ENCODE measurements at regions not wholly inside any gene's neighbourhood (a gene's known extent, or its start where the extent isn't known, plus 50 kb on each side); places are given as distances from the start of the nearest gene placed in this dataset.
A peak's percentile ranks its signal among the peaks of the same experiment; 100 is the strongest.

DNA sequence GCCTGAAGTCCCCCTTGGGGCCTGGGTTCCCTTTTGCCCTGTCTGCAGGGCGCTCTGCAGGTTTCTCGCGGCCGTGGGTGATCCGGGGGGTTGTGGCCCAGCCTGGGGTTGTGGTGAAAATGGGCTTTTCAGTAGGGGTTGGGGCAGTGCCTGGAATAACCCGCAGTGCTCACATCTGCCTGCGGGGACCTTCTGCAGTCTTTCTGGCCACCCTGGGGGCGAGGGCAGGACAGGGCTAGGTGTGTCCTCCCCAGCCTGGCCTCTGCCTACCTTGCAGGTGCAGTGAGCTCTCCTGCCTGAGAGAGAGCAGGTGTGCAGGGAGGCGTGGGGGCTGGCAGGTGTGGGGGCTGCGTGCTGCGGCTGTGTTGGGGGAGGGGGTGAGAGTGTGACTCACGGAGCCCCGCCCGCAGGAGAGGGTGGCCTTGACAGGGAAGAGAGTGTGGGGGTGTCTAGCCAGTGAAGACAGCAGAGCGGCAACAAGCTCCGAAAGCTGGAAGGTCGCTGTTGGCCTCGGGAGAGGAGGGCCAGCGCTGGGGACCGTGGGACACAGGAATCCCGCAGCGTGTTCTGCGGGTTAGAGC lies 131.4 kb downstream of the MRPL36 start:
- Histone ChIP-seq H3K4me3 (no peak overlapping the region), H3K4me1 (peaks cover 0 to 13% (median 4%) of the 10 kb centered on the region in 9 donors), H3K36me3 (no peaks in the 10 kb centered on the region), H3K27me3 (peaks cover 17 to 89% (median 76%) of the 10 kb centered on the region in 7 donors), H3K9me3 (peaks cover 0 to 9% (median 0%) of the 10 kb centered on the region in 11 donors), H3K27ac (no peak overlapping the region)
- 21 to 28% methylated on average over 23 of the region's 23 CpGs for WGBS, 2 donors
- ATAC-seq (peak in 3 of 8 donors; percentile 11 to 16 (median 15)), DNase-seq (no peak)
- intact Hi-C loops (cut with DNase I) = loop anchor here in 2 of 10 donors (5.0 to 10.0 kb wide), 2 partner anchors 367 to 369 kb away; no protein-coding TSS in a partner anchor
- TF ChIP-seq, protein P1, sequence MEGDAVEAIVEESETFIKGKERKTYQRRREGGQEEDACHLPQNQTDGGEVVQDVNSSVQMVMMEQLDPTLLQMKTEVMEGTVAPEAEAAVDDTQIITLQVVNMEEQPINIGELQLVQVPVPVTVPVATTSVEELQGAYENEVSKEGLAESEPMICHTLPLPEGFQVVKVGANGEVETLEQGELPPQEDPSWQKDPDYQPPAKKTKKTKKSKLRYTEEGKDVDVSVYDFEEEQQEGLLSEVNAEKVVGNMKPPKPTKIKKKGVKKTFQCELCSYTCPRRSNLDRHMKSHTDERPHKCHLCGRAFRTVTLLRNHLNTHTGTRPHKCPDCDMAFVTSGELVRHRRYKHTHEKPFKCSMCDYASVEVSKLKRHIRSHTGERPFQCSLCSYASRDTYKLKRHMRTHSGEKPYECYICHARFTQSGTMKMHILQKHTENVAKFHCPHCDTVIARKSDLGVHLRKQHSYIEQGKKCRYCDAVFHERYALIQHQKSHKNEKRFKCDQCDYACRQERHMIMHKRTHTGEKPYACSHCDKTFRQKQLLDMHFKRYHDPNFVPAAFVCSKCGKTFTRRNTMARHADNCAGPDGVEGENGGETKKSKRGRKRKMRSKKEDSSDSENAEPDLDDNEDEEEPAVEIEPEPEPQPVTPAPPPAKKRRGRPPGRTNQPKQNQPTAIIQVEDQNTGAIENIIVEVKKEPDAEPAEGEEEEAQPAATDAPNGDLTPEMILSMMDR (IDR thresholded peaks at IDR 0.05) = no peak

DNA sequence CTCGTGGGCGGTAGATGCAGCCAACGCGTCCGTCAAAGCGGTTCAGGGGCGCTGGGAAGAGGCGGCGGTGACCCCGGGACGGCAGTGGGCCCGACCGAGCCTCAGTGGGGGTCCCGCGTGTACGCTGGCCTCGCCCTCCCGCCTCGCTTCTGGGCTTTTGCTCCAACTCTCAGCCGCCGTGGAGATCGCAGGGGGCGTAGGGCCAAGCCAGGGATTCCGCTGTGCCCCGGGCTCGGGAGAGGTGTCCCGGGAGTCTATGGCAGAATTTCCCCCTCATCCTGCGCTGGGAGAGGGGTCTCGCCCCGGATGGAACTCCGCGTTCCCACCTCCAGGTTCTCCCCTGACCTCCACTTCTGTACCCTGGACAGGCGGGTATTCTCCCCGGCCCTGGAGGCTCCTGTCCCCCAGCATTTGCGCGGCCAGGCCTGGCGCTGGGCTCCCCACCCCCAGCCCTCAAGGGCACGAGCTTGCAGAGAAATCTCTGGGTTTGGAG lies 131.9 kb downstream of the MRPL36 start:
- intact Hi-C loops (cut with DNase I) = loop anchor here in 2 of 10 donors (5.0 to 10.0 kb wide), 2 partner anchors 367 to 370 kb away; no protein-coding TSS in a partner anchor
- no peak overlapping the region for H3K27ac ChIP-seq
- H3K4me1 ChIP-seq = peaks cover 0 to 13% (median 4%) of the 10 kb centered on the region in 9 donors
- ATAC-seq = peak in 1 of 8 donors; percentile 9
- peaks cover 17 to 87% (median 71%) of the 10 kb centered on the region in 7 donors for H3K27me3 ChIP-seq
- peaks cover 0 to 9% (median 0%) of the 10 kb centered on the region in 11 donors for H3K9me3 ChIP-seq
- DNase-seq = no peak
- H3K36me3 ChIP-seq = no peaks in the 10 kb centered on the region
- H3K4me3 ChIP-seq = peak overlapping the region in 8 of 10 donors; percentile 13 to 45 (median 24)
- 4% methylated on average over 31 to 37 of the region's 38 CpGs for WGBS, 2 donors
- TF ChIP-seq, protein P1 (IDR thresholded peaks at IDR 0.05) = no peak

DNA sequence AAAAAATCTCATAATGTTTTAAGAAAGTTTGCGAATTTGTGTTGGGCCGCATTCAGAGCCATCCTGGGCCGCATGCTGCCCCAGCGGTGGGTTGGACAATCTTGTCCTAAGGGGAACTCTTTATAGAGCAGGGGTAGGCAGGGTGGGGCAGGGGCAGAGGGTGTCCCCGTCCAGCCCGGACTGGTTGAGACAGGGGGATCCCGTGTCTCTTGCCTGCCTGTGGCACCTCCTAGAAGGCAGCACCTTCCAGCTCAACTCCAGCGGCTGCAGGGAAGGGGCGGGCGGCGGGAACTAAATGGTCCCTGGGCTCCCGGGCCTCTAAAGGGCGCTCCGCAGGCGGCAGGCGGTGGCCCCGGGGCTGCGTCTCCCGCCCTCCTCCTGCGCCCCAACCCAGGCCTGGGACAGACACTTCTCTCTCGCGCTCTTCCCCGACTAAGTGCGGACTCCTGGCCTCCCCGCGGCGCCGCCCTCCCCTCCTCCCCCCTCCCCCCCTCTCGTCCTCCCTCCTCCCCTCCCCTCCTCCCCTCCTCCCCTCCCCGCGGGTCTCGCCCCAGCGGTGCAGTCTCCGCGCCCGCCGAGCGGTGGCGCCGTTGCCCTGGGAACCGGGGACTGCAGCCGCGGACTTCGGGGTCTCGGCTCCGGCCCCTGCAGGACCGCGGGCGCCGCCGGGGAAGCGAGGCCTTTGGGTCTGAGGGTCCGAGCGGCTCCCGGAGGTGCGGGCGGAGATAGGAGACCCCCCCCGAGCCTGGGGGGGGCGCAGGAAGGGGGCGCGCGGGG lies 132.6 kb downstream of the MRPL36 start:
- 6 to 12% methylated on average over 24 to 47 of the region's 62 CpGs for WGBS, 2 donors
- H3K27me3 ChIP-seq = peaks cover 17 to 87% (median 66%) of the 10 kb centered on the region in 7 donors
- H3K36me3 ChIP-seq = no peaks in the 10 kb centered on the region
- peaks cover 0 to 9% (median 0%) of the 10 kb centered on the region in 11 donors for H3K9me3 ChIP-seq
- intact Hi-C loops (cut with DNase I) = loop anchor here in 2 of 10 donors (5.0 to 10.0 kb wide), 2 partner anchors 368 to 370 kb away; no protein-coding TSS in a partner anchor
- H3K27ac ChIP-seq = no peak overlapping the region
- ATAC-seq = peak in 4 of 8 donors; percentile 9 to 55 (median 32)
- H3K4me3 ChIP-seq = peak overlapping the region in 9 of 10 donors; percentile 13 to 45 (median 26)
- TF ChIP-seq, protein P1 (IDR thresholded peaks at IDR 0.05) = peak in 7 of 9 donors; percentile 7 to 39 (median 32)
- peak in 1 of 2 donors; percentile 45 for DNase-seq
- peaks cover 0 to 13% (median 4%) of the 10 kb centered on the region in 9 donors for H3K4me1 ChIP-seq

DNA sequence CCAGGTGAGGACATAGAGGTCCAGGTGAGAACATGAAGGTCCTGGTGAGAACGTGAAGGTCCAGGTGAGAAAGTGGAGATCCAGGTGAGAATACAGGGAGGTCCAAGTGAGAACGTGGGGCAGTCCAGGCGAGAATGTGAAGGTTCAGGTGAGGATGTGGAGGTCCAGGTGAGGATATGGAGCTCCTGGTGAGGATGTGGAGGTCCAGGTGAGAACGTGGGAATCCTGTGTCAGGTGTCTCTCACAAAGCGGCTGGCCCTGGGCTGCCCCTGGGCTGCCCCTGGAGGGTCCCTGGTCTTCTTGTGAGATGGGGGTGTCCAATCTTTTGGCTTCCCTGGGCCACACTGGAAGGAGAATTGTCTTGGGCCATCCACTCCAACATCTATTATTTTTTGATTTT lies 133.4 kb downstream of the MRPL36 start:
- peaks cover 17 to 87% (median 63%) of the 10 kb centered on the region in 7 donors for H3K27me3 ChIP-seq
- TF ChIP-seq, protein P1 (IDR thresholded peaks at IDR 0.05) = no peak
- 82 to 89% methylated on average over 5 of the region's 5 CpGs for WGBS, 2 donors
- peaks cover 0 to 13% (median 4%) of the 10 kb centered on the region in 9 donors for H3K4me1 ChIP-seq
- H3K27ac ChIP-seq = no peak overlapping the region
- ATAC-seq (no peak), DNase-seq (no peak)
- peaks cover 0 to 9% (median 0%) of the 10 kb centered on the region in 11 donors for H3K9me3 ChIP-seq
- intact Hi-C loops (cut with DNase I) = loop anchor here in 2 of 10 donors (5.0 to 10.0 kb wide), 2 partner anchors 369 to 371 kb away; no protein-coding TSS in a partner anchor
- no peaks in the 10 kb centered on the region for H3K36me3 ChIP-seq
- H3K4me3 ChIP-seq = no peak overlapping the region

Data from heart right ventricle (tissue), 16 donors.